CD4-positive, alpha-beta T cell treated with Interleukin-4 for 1 hour (primary cell): ENCODE measurements at regions not wholly inside any gene's neighbourhood (a gene's known extent, or its start where the extent isn't known, plus 50 kb on each side); places are given as distances from the start of the nearest gene placed in this dataset.

Experiments used
- DNase-seq, 2 donors: peaks; one replicate each; pipeline ENCODE4 v3.0.0-alpha.2; 2020 to 2022

GRCh38 chr18:39521164-39521563 is 1955.6 kb upstream of the CELF4 start:
- DNase-seq: no peak

DNA sequence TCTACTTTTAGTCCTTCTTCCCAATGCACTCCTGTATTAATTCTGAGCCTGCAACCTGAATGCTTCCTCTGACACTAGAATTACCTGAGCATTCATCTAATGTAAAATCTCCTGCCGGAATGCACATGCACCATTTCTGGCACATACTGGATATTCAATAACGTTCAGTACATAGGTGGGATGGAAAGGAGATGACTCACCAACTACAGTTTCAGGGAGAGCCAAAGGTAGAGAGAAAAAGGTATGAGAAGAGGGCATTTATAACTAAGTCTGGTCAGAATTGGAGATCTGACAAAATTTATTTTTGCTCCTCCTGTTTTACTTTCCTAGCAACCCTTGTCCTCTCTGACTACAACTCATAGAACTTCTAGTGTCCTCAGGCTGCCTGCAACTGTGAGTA is 1954.1 kb upstream of the CELF4 start:
- DNase-seq: no peak

DNA sequence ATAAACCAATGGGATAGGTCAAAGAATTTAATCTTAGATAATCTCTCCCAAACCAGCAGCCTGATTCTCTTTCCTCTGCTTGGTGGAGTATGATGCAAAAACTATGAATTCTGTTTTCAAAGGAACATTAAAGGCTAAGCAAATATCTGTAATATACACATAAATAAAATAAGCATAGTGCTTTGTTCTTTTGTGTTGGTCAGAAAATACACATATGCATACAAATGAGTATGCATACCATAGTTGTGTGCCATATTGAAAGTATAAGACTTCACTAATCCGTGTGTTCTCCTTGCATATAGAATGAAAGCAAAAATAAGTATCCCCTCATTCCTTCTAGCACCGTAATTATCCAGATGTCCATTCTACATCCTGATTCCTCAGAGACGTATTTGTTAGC is 1949.7 kb upstream of the CELF4 start:
- no peak for DNase-seq

DNA sequence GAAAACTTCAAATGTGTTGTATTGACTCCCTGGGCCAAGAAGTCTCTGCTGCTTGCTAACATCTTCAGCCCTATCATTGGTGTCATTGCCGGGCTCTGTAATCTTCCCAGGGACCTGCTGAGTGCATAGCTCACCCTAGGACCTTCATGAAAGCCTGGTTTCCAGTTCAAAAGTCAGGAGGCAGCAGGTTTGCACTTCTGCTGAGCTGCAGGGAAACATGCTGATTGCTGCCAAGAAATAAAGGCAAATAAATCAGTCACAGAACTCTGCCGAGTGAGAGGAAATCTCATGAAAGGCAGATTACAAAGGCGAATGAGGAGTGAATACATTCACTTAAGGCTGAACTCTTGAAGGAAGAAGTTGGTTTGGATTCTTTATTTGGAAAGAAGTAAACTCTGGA is 1947.6 kb upstream of the CELF4 start:
- DNase-seq: no peak

DNA sequence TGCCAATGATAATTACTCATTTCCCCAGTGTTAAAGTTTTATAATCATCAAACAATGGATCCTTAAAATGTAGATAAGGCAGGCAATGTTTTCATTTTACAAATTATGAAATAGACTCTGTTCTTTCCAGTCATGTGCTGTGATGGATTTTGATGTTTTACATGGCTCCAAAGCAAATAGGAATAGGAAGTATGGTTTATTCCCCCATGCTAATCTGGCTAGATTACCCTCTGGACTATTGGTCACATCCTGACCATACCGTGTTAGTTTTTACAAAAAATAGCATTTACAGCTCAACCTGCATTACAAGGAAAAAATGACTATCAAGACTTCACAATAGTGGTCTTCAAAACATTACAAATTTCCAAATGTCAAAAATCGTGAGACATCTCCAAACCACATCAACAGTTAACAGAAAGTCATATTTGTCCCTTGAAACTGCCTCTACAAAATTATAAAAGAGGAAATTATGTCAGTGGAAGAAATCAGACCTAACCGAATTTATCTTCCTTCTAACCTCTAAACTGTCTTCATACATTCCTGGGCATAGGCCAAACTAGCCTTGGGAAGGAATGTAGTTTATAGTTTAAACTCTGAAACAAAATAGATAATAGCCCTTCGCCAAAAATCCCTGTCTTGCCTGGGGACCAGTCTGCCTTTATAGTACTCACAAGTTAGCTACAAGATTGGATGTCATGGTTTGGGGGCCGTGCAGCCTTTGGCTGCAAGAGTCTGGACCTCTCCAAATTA is 1941.2 kb upstream of the CELF4 start:
- no peak for DNase-seq

DNA sequence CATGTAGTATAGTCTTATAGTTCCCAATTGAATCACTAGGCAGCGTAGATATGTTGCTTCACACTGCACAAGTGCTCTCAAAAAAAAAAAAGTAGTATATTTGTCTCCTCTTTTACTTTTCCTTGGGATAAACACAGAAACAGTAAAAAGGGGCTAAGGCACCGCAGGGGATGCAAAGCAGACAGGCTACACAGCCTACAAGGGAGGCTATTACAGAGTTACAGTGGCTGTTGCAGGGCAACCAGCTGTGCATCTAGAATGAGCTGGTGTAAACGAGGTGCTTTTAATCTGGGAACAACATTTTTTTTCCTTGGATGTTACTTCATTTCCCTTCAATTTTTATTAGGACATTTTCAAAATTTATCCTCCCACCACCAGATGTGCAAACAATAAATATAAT is 1934.7 kb upstream of the CELF4 start:
- DNase-seq: no peak

DNA sequence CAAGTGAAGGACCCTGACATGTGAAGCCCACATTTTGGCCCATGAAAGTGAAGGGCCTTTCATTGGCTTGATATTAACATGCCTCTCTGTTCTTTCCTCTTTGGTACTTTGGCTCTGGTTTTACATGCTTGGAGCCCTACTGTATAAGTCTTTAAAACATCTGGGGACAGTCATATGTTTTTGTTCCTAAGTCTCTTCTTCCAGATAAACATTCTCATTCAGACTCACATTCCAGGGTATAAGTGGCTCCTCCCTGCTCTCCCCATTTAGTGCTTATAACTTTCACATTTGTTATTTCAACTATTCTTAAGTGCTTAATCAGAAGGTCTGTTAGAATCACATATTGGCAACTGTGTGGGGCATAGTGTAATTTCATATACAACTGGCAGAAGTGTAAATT is 1932.2 kb upstream of the CELF4 start:
- DNase-seq: no peak

DNA sequence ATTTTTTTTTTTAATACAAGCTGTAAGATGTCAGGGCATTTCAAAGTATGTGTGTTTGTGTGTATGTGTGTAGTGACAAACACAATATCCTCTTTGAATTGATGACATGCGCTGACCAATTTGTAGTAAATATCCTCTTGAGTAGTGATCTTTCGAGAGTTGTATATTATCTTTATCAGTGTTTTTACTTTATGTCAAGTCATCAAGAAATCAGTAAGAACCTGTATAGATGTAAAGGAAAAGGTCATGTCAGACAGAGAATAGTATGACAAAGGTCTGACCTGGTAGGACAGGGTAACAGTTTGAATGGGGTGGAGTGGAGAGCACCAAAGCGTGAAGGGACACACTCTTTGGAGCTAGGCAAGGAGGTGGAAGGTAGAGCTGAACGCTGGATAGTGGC is 1931.4 kb upstream of the CELF4 start:
- no peak for DNase-seq

GRCh38 chr18:39494211-39494896 is 1928.8 kb upstream of the CELF4 start:
- DNase-seq: no peak

DNA sequence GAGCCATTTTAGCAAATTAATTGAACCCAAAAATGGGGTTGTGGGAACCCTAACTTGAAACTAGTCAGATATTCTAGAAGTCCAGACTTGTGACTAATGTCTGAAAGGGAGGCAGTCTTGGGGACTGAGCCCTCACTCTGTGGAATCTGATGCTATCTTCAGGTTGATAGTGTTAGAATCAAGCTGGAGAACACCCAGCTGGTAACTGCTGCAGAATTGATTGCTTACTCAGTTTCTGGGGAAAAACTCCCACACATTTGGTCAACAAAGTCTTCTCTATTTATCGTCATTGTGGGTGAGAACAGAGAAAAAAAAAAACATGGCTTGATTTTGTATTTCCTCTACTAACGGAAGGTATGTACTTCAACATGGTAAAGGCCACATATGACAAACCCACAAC is 1925.8 kb upstream of the CELF4 start:
- no peak for DNase-seq

GRCh38 chr18:39489431-39489830 is 1923.8 kb upstream of the CELF4 start:
- DNase-seq: no peak

- DNase-seq: no peak
Measured at GRCh38 chr18:39487932-39488331, 1922.3 kb upstream of the CELF4 start.

DNA sequence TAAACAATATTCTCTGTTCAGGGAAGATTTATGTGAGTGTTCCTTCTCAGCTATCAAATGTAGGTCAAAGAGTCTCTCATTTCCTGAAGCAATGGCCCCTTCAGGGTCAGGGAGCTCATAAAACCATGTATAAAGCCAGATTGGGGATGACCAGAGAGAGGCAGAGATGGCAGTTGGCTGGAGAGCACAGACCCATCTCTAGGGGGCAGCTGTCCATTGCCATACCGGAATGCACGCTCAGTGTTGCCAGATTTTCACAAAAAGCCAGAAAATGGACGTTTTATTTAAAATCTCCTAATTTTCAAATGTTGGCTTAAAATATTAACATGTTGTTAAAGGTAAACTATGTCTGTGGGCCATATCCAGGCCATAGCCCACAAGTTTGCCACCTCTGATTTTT is 1920.7 kb upstream of the CELF4 start:
- no peak for DNase-seq

DNA sequence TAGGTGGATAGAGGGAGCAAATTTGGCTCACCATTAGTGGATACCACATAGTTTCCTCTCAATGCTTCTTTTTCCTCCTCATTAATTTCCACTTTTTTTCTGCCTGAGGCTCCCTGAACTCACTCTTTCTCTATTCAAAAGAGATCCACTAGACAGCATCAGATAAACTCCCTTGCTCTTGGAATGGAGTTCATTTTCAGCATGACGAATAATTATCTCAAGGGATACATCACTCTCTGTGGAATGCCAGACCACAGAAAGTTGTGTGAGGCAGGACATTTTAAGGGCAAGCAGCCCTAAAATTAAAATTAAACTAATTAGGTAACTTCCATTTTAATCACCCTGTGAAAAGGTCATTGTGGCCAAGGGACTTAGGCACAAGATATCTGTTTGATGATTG is 1920.1 kb upstream of the CELF4 start:
- no peak for DNase-seq

DNA sequence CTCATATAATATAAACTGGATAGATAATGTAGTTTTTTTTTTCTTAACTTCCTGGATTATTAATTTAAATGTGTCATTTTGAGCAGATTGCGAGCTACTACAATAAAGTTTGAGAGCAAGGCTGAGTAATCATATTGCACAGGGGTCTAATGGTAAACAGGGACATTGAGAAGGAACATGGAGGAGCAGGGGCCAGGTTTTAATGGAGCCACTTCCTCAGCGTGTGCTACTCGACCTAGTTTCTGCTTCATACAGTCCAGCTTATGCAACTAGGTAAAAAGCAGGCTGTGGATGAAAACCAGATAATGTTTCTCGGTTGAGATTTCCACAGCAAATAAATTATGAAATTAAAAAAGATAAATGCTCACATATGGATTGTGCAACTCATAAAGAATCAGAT is 1915.7 kb upstream of the CELF4 start:
- no peak for DNase-seq

DNA sequence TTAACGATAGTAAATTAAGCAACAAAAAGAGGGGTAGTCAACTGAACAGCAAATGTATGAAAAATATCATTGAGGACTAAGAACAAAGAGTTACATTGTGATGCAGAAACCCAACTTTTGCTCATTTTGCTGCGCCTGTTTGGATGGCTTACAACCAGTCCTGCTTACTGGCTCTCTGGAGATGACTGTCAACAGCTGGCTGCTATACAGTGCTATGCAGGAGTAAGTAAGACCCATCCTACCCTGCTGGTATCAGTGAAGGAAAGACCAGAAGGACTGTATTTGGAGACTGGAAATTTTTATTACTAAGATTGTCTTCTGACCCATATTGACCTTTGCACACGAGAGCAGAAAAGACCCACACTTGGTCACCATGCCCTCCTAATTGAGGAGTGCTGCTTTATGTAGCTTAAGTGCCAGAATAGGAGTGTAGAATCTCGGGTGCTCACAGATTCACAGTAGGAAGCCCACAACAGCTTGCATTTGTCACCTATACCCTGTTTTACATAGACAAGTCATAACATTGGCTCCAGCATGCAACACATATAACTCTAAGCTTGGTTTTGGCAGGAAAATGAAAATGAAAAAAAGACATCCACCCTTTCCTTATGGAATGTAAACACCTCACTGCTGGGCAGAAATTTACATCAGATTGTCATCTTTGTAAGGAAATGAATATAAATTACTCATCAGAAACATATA is 1915.0 kb upstream of the CELF4 start:
- no peak for DNase-seq

DNA sequence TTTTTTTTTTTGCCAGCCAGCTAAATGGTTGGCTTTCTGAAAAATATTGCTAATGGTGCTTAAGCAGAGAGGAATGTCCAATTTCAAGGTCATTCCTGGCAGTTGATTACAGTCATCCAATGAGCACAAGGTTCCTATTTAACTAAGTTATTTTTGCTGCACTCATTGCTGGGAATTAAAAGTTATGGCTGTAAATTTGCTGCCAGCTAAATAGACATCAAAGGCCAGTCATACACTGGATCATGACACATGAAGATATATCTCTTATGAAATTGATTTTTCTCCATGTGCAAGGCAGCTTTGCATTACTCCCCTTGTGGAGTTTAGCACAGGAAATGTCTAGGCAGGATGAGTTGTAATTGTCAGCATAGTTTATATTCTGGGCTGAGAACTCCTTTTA is 1898.4 kb upstream of the CELF4 start:
- DNase-seq: no peak

DNA sequence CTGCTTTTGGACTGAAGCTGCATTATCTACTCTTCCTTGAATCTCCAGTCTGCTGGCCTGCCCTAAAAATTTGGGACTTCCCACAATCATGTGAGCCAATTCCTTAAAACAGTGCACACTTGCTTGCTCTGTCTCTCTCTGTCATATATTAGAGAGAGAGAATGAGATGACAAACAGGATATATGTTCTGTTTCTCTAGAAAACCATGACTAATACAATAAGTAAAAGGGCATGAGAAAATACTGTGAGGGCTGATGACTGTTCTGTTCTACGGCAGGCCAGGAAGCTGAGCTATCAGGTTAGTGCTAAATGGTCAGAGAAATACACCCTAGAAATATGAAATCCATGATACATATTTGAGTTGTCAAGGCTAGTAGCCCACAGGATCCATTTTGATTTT is 1896.8 kb upstream of the CELF4 start:
- no peak for DNase-seq

GRCh38 chr18:39460136-39460535 is 1894.5 kb upstream of the CELF4 start:
- no peak for DNase-seq

- no peak for DNase-seq
Measured at GRCh38 chr18:39455285-39455684, 1889.7 kb upstream of the CELF4 start.

DNA sequence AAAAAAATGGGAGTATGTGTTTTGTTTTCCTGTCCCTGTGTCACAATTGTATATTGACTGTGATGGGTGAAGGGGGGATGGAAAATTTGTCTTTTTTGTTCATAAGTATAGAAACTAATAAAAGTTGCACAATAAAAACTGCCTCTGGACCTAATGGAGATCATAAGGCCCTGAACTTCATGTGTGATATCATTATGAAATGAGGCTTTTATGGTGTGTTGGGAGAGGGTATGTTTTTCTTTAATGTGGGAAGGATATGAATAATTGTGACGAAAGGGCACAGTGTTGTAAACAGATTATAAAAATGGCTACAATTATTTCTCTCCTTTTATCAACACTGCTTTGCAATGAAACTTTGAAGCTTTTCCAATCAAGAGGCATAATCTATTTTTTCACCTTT is 1889.3 kb upstream of the CELF4 start:
- no peak for DNase-seq

GRCh38 chr18:39453882-39454281 is 1888.3 kb upstream of the CELF4 start:
- DNase-seq: no peak

DNA sequence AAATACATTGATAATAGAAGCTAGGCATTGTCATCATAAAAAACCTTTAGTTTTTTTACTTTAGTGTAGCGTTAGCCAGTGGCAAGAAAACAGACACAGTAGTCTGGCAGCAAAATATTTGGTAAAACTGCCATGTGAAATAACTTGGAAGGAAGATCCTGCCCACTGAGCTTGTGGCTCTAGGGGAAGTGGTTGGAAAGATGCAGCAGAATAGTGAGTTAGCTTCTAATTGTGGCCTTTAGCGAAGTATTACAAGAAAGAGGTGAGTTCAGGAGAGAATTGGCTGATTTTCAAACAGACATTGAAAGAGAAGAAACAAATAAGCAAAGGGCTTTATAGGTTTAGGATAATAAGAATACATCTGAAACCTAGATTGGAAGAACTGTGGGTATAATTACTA is 1887.8 kb upstream of the CELF4 start:
- DNase-seq: no peak

DNA sequence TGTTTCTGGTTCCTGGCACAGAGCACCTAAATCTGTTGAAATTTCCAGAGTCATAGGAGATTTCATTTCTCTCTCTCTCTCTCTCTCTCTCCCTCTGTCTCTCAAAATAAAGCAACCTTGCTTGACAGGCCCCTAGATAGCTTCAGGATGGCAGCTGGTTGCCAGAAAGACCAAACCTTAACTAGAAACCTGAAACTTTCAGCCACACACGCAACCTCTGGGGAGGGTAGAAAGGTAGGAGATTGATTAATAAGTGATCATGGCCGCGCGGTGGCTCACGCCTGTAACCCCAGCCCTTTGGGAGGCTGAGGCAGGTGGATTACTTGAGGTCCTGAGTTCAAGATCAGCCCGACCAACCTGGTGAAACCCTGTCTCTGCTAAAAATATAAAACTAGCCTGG is 1885.4 kb upstream of the CELF4 start:
- DNase-seq: no peak
